Heart left ventricle (tissue), 13 donors: ENCODE measurements at regions not wholly inside any gene's neighbourhood (a gene's known extent, or its start where the extent isn't known, plus 50 kb on each side); places are given as distances from the start of the nearest gene placed in this dataset.

Source experiments
- POLR2A ChIP-seq, 2 donors: fragments of 450-650 bp; IDR thresholded peaks; one replicate each; pipeline ENCODE4 v1.6.1; 2017; ENCODE audit warnings: antibody characterized with exemption in 2 of 2, mild to moderate bottlenecking in 2 of 2, moderate library complexity in 2 of 2
- TF ChIP-seq, protein P1 (sequence below), 12 donors: fragments of 200-600 bp; sonication (generic) in 4 of 12; IDR thresholded peaks; one replicate each; pipeline versions ENCODE4 v1.5.0 to v1.8.0; 2018 to 2022; ENCODE audit warnings: antibody characterized with exemption in 12 of 12, mild to moderate bottlenecking in 5 of 12
- donor health status: ischemic (EF 13 %, LVEDD 7.1; RV severe dilation, severe dysfunction).
- donor health status: DM: no; HTN: yes; CAD: no.
- donor health status: DM: no; HTN: no; CAD: no.
- donor health status: ischemic (EF 25% LVEDD 6.9; RV normal size, moderate dysfunction).
- donor health status: ischemic (EF 25% LVEDD 5.7; RV mildly dilated, moderate dysfunction).
- donor health status: ischemic (EF 35%, LVEDD 5.7; RV mildly dilated, moderate dysfunction).
- donor health status: nonischemic (EF 11% LVEDD 7.7; RV severe dilation, severe dysfunction).
- donor health status: DM: yes; HTN: yes; CAD: no.
- donor health status: PGD.
- donor health status: ischemic (EF 29% LVEDD 5.4; RV normal size, mild dysfunction).
- donor health status: nonischemic (EF 23%, LVEDD 6.1; RV moderate dilation, normal function).

DNA sequence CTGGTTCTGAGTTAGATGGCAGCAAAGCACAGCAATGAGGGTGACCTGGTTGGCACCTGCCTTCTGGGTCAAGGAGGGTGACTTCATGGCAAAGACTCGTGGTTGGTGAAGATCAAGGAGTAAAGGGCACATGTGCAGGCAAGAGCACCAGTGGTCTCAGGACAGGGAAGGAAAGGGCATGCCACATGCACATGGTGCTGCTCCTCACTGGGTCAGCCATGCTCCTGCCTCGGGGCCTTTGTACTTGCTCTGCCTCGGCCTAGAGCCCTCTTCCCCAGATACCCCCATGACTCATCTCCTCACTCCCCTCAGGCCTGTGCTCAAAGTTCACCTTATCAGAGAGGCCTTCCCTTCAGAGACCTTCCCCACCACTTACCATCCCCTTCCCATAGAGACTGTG is 106.7 kb upstream of the KDM7A start:
- TF ChIP-seq, protein P1, sequence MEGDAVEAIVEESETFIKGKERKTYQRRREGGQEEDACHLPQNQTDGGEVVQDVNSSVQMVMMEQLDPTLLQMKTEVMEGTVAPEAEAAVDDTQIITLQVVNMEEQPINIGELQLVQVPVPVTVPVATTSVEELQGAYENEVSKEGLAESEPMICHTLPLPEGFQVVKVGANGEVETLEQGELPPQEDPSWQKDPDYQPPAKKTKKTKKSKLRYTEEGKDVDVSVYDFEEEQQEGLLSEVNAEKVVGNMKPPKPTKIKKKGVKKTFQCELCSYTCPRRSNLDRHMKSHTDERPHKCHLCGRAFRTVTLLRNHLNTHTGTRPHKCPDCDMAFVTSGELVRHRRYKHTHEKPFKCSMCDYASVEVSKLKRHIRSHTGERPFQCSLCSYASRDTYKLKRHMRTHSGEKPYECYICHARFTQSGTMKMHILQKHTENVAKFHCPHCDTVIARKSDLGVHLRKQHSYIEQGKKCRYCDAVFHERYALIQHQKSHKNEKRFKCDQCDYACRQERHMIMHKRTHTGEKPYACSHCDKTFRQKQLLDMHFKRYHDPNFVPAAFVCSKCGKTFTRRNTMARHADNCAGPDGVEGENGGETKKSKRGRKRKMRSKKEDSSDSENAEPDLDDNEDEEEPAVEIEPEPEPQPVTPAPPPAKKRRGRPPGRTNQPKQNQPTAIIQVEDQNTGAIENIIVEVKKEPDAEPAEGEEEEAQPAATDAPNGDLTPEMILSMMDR (IDR thresholded peaks at IDR 0.05): no peak
- TF ChIP-seq POLR2A (IDR thresholded peaks at IDR 0.05): no peak
